NCI-H226 (cell line): ENCODE measurements at regions not wholly inside any gene's neighbourhood (a gene's known extent, or its start where the extent isn't known, plus 50 kb on each side); places are given as distances from the start of the nearest gene placed in this dataset.
A peak's percentile ranks its signal among the peaks of the same experiment; 100 is the strongest.

Experiments used
- DNase-seq: peaks from one replicate; pipeline ENCODE4 v3.0.0-alpha.2; 2015

GRCh38 chr12:111310076-111310870 is 58.6 kb downstream of the PHETA1 start:
- no peak for DNase-seq

GRCh38 chr12:111309584-111309983 is 59.3 kb downstream of the PHETA1 start:
- no peak for DNase-seq

GRCh38 chr12:111308473-111308872 is 60.4 kb downstream of the PHETA1 start:
- no peak for DNase-seq

- no peak for DNase-seq
Measured at GRCh38 chr12:111304642-111305071, 64.2 kb downstream of the PHETA1 start.

GRCh38 chr12:111303531-111303930 is 65.4 kb downstream of the PHETA1 start:
- DNase-seq = no peak

GRCh38 chr12:111298582-111299436 is 70.1 kb downstream of the PHETA1 start:
- DNase-seq = peak; percentile 45

GRCh38 chr12:111297703-111298426 is 71.0 kb downstream of the PHETA1 start:
- no peak for DNase-seq

GRCh38 chr12:111296906-111297463 is 71.9 kb downstream of the PHETA1 start:
- no peak for DNase-seq

GRCh38 chr12:111295176-111295575 is 73.7 kb downstream of the PHETA1 start:
- no peak for DNase-seq

GRCh38 chr12:111293266-111294009 is 75.5 kb downstream of the PHETA1 start:
- no peak for DNase-seq

GRCh38 chr12:111291357-111291756 is 77.5 kb downstream of the PHETA1 start:
- DNase-seq = no peak

GRCh38 chr12:111288771-111289170 is 80.1 kb downstream of the PHETA1 start:
- DNase-seq = no peak

- no peak for DNase-seq
Measured at GRCh38 chr12:111287125-111287900, 81.6 kb downstream of the PHETA1 start.

- DNase-seq = no peak
Measured at GRCh38 chr12:111285200-111285599, 83.7 kb downstream of the PHETA1 start.

- DNase-seq = no peak
Measured at GRCh38 chr12:111284709-111285108, 84.2 kb downstream of the PHETA1 start.

- DNase-seq = no peak
Measured at GRCh38 chr12:111283966-111284365, 84.9 kb downstream of the PHETA1 start.

GRCh38 chr12:111283521-111283920 is 85.4 kb downstream of the PHETA1 start:
- DNase-seq = no peak

GRCh38 chr12:111277570-111277969 is 91.3 kb downstream of the PHETA1 start:
- DNase-seq = no peak

- no peak for DNase-seq
Measured at GRCh38 chr12:111276146-111276545, 92.7 kb downstream of the PHETA1 start.

- DNase-seq = no peak
Measured at GRCh38 chr12:111275308-111275707, 93.6 kb downstream of the PHETA1 start.

GRCh38 chr12:111274777-111275176 is 94.1 kb downstream of the PHETA1 start:
- no peak for DNase-seq
